Amygdala (tissue), 56 donors: ENCODE measurements at regions not wholly inside any gene's neighbourhood (a gene's known extent, or its start where the extent isn't known, plus 50 kb on each side); places are given as distances from the start of the nearest gene placed in this dataset.
"Not testable (repeated sequence)": the region's sequence is repeated elsewhere in the genome, so short reads cannot be mapped to it uniquely, and the experiment has no call there.

Experiments
- DNase-seq, 56 donors: peaks; one replicate each; lab custom pipeline; 2025; lab: John Stamatoyannopoulos, UW

- no peak for DNase-seq
Measured at GRCh38 chr7:13603661-13604060, 385.8 kb downstream of the ETV1 start.

GRCh38 chr7:13604178-13604577 lies 385.3 kb downstream of the ETV1 start:
- DNase-seq, result no peak

DNA sequence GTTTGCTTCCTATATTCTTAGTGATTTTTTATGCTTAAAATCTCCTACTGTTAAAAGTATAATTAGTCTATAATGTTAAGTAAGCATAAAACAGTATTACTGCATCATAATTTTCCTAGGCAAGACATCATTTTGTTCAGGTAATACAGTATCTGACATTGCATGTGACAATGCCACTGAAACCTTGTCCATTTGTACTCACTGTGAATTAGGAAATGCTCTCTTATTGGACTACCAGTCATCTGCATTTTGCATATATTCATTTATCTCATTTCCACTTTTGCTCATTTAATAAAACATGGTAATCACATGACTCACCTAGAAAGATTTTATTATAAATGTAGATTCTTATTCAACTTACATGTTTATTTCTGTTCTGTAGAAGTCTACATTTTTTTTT lies 379.1 kb downstream of the ETV1 start:
- DNase-seq, result no peak

- DNase-seq, result no peak
Measured at GRCh38 chr7:13615679-13616078, 373.8 kb downstream of the ETV1 start.

- no peak for DNase-seq
Measured at GRCh38 chr7:13627455-13627854, 362.0 kb downstream of the ETV1 start.

- no peak for DNase-seq
Measured at GRCh38 chr7:13628239-13629001, 361.0 kb downstream of the ETV1 start.

- not testable (repeated sequence) for DNase-seq
Measured at GRCh38 chr7:13631207-13632049, 358.0 kb downstream of the ETV1 start.

- DNase-seq, result no peak
Measured at GRCh38 chr7:13633857-13634256, 355.6 kb downstream of the ETV1 start.

GRCh38 chr7:13639396-13639795 lies 350.1 kb downstream of the ETV1 start:
- DNase-seq, result no peak

- no peak for DNase-seq
Measured at GRCh38 chr7:13641714-13642113, 347.8 kb downstream of the ETV1 start.

- no peak for DNase-seq
Measured at GRCh38 chr7:13651167-13651566, 338.3 kb downstream of the ETV1 start.

DNA sequence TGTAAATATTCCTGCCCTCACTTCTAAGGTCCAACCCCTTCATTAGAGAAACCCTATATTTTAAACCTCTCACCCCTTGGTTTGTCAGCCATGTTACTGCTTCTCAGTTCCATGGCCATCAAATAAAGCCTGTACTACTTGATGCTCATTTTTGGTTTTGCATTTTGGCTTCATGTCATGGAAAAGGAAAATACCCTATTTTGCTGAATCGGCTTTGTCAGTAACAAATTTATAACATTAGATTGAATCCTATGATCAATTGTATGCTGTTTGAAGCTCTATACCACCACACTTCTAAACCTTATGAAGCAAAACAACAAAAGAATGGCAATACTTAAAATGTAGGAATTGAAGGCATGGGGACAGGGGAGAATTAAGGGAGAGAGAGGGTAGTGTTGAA lies 333.1 kb downstream of the ETV1 start:
- DNase-seq, result no peak

GRCh38 chr7:13673290-13673689 lies 316.2 kb downstream of the ETV1 start:
- no peak for DNase-seq

- DNase-seq, result no peak
Measured at GRCh38 chr7:13682626-13683025, 306.8 kb downstream of the ETV1 start.

- DNase-seq, result no peak
Measured at GRCh38 chr7:13687500-13687899, 302.0 kb downstream of the ETV1 start.

- no peak for DNase-seq
Measured at GRCh38 chr7:13692548-13692947, 296.9 kb downstream of the ETV1 start.

DNA sequence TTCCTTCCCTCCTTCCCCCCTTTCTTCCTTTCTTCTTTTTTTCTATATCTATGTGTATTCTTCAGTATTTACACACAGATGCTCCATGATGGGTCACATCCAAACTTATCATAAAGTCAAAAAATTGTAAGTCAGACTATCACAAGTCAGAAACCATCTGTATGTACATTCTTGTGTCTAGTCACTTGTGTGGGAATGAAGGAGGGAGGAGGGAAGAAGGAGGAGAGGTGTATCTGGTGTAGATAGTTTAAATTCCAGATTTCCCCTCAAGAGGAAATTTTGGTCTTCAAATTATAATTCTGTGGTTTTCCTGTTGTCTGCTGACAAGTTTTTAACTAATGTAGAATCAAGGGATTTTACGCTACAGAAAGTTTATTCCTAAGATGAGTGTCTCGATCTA lies 287.2 kb downstream of the ETV1 start:
- no peak for DNase-seq

DNA sequence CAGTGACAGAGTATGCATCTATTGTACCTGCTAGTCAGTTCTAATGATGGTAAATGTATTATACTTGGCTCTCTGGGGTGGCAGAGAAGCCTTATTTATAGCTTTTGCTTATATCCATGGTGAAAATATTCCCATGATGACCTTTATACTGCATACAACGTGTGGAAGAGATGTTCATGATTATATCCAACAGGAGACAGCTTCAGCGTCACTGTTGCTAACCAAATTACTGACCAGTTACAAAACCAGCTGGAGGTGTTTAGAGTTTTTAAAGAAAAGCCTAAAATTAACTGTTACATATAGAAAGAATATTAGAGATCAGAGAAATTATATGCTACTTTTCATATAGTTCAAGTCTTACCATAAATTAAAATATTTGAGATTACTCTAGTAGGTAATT lies 280.8 kb downstream of the ETV1 start:
- DNase-seq, result no peak

DNA sequence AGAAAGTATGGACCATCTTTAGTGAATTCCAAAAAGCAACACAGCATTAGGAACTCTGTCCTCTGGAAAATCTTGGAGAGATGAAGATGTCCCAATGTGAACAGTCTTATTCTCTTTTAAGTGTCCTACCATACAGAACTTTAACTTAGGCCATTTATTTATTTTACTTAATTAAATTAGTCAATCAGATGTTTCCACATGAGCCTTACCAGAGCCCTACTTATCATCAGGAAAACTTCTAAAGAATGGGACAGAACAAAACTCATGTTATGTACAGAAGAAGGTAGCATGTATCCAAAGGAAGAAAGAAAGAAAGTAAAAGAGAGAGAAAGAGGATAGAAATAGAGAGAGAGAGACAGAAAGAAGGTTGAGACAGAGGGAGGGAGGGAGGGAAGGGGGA lies 276.4 kb downstream of the ETV1 start:
- no peak for DNase-seq

- DNase-seq, result no peak
Measured at GRCh38 chr7:13715534-13715933, 273.9 kb downstream of the ETV1 start.

GRCh38 chr7:13717031-13717430 lies 272.4 kb downstream of the ETV1 start:
- DNase-seq, result no peak
